Large intestine (tissue), 3 donors: ENCODE measurements at regions not wholly inside any gene's neighbourhood (a gene's known extent, or its start where the extent isn't known, plus 50 kb on each side); places are given as distances from the start of the nearest gene placed in this dataset.

ENCODE experiments used
- DNase-seq, 2 donors: peaks; one replicate each; pipeline versions ENCODE4 v3.0.0 to v3.0.0-alpha.2; 2013
- H3K27ac ChIP-seq: one replicate; pipeline ENCODE4 v1.5.1; 2013; ENCODE audit warnings: low read length
- H3K27me3 ChIP-seq: 2 replicates; pipeline ENCODE4 v1.6.1; 2013; ENCODE audit warnings: low read length; ENCODE audit not compliant: control insufficient read depth, insufficient read depth
- H3K36me3 ChIP-seq: 2 replicates; pipeline ENCODE4 v1.6.1; 2013; ENCODE audit warnings: low read length; ENCODE audit not compliant: control insufficient read depth, insufficient read depth
- H3K4me1 ChIP-seq: one replicate; pipeline ENCODE4 v1.6.1; 2013; ENCODE audit warnings: low read length; ENCODE audit not compliant: control insufficient read depth, insufficient read depth
- H3K4me3 ChIP-seq: one replicate; pipeline ENCODE4 v1.5.1; 2013; ENCODE audit warnings: low read length
- H3K9me3 ChIP-seq: one replicate; pipeline ENCODE4 v1.6.1; 2013; ENCODE audit warnings: mild to moderate bottlenecking, low read depth, low read length, moderate library complexity; ENCODE audit not compliant: control insufficient read depth
- WGBS: methylation state at CpG from one replicate; pipeline ENCODE4 v1.1.5; 2013; ENCODE audit warnings: low lambda C conversion rate; ENCODE audit not compliant: insufficient coverage; 5-methylcytosine and 5-hydroxymethylcytosine counted together

DNA sequence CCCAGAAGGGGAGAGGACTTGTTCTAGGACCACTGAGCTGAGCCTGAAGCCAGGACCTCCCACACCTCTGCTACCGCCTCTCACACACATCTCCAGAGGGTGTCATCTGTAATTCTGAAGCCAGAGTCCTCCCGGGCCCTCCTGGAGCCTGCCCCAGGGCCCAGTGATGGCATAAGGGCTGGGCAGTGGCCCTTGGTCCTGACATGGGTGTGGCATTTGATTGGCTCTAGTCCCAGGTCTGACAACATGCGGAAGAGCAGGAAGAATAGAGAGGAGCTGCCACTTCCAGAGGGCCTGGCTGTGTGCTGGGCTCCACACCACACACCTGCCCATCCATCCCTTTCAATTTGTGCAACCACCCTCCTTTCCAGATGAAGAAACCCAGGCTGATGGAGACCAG lies 144.3 kb upstream of the GSC start:
- Histone ChIP-seq H3K27ac (no peak overlapping the region), H3K27me3 (no peaks in the 10 kb centered on the region), H3K36me3 (no peaks in the 10 kb centered on the region), H3K9me3 (no peaks in the 10 kb centered on the region), H3K4me1 (no peaks in the 10 kb centered on the region), H3K4me3 (no peak overlapping the region)
- WGBS, result no CpG with 5 or more reads among the region's 3 CpGs
- DNase-seq, result no peak

GRCh38 chr14:94907626-94908261 lies 137.8 kb upstream of the GSC start:
- Histone ChIP-seq H3K36me3 (no peaks in the 10 kb centered on the region), H3K9me3 (no peaks in the 10 kb centered on the region), H3K27ac (no peak overlapping the region), H3K4me1 (no peaks in the 10 kb centered on the region), H3K4me3 (no peak overlapping the region), H3K27me3 (peaks cover 5% of the 10 kb centered on the region)
- no CpG with 5 or more reads among the region's 30 CpGs for WGBS
- DNase-seq, result no peak

DNA sequence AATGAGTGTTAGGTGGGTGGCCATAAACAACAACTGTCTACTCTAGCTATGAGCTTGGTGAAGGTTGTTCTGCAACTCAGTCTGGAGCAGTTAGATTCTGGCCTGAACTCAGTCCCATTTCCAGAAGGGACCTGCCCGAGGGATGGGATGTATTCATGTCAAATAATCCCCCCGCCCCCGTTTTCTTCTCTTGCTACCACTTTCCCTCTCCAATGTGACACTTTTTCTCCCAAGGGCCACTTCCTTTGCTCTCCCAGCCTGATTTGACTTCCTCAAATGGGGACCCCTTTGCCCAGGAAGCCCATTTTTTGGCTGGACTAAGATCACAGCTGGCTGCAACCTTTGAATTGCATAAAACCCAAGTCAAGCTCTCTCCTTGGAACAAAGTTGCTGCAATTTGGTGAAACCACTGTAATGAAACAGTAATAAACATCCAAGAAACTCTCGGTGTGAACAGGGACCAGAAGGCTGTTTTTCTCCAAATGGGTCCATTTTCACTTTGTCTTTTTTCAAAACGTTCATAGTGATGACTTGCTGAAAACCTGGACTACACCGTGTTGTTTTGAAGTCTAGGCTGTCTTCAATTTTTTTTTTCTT lies 137.2 kb upstream of the GSC start:
- H3K27ac ChIP-seq, result no peak overlapping the region
- no peaks in the 10 kb centered on the region for H3K36me3 ChIP-seq
- H3K9me3 ChIP-seq, result no peaks in the 10 kb centered on the region
- H3K4me1 ChIP-seq, result no peaks in the 10 kb centered on the region
- 92% methylated on average over 2 of the region's 6 CpGs for WGBS
- no peak for DNase-seq
- H3K27me3 ChIP-seq, result peaks cover 5% of the 10 kb centered on the region
- H3K4me3 ChIP-seq, result no peak overlapping the region

GRCh38 chr14:94906577-94906976 lies 136.7 kb upstream of the GSC start:
- Histone ChIP-seq H3K27me3 (peaks cover 5% of the 10 kb centered on the region), H3K4me1 (no peaks in the 10 kb centered on the region), H3K4me3 (no peak overlapping the region), H3K36me3 (no peaks in the 10 kb centered on the region), H3K27ac (no peak overlapping the region), H3K9me3 (no peaks in the 10 kb centered on the region)
- no CpG with 5 or more reads among the region's 4 CpGs for WGBS
- DNase-seq, result no peak

- 50% methylated on average over 2 of the region's 4 CpGs for WGBS
- DNase-seq, result no peak
- H3K36me3 ChIP-seq, result no peaks in the 10 kb centered on the region
These were observed 134.7 kb upstream of the GSC start for GRCh38 chr14:94904636-94905035.

GRCh38 chr14:94903883-94904282 lies 134.0 kb upstream of the GSC start:
- no peaks in the 10 kb centered on the region for H3K9me3 ChIP-seq
- no peak overlapping the region for H3K27ac ChIP-seq
- H3K4me3 ChIP-seq, result no peak overlapping the region
- no peak for DNase-seq
- WGBS, result no CpG with 5 or more reads among the region's 3 CpGs
- H3K27me3 ChIP-seq, result peaks cover 5% of the 10 kb centered on the region
- H3K4me1 ChIP-seq, result no peaks in the 10 kb centered on the region
- no peaks in the 10 kb centered on the region for H3K36me3 ChIP-seq

More at GRCh38 chr14:94904636-94905035, 134.7 kb upstream of the GSC start:
- Histone ChIP-seq H3K27ac (no peak overlapping the region), H3K4me1 (no peaks in the 10 kb centered on the region), H3K9me3 (no peaks in the 10 kb centered on the region), H3K4me3 (no peak overlapping the region), H3K27me3 (peaks cover 5% of the 10 kb centered on the region)

DNA sequence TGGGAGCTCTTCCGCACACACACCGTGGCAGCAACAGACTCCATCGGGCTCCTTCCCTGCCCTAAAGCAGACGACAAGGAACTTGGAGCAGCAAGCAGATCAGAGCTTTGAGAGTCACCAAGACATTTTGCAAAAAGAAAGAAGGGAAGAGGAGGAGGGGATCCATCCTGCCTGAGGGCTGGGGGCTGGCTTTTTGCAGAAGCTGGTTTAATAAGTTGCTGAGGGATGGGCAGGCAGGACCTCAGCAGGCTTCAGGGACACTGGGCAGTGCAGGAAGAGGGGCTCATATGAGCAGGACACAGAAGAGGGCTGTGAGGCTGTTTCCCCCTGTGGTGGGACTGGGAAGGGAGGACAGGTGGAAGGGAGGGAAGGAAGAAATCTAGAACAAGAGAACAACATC lies 133.4 kb upstream of the GSC start:
- Histone ChIP-seq H3K27ac (no peak overlapping the region), H3K4me3 (no peak overlapping the region), H3K4me1 (no peaks in the 10 kb centered on the region), H3K9me3 (no peaks in the 10 kb centered on the region), H3K36me3 (no peaks in the 10 kb centered on the region), H3K27me3 (peaks cover 5% of the 10 kb centered on the region)
- no CpG with 5 or more reads among the region's 4 CpGs for WGBS
- no peak for DNase-seq

- no peak overlapping the region for H3K4me3 ChIP-seq
- no peaks in the 10 kb centered on the region for H3K36me3 ChIP-seq
- WGBS, result no CpG with 5 or more reads among the region's 4 CpGs
- H3K27ac ChIP-seq, result no peak overlapping the region
- H3K9me3 ChIP-seq, result no peaks in the 10 kb centered on the region
- no peak for DNase-seq
- H3K4me1 ChIP-seq, result no peaks in the 10 kb centered on the region
- H3K27me3 ChIP-seq, result peaks cover 3% of the 10 kb centered on the region
These were observed 127.6 kb upstream of the GSC start for GRCh38 chr14:94897561-94897960.

GRCh38 chr14:94897082-94897481 lies 127.2 kb upstream of the GSC start:
- Histone ChIP-seq H3K27ac (no peak overlapping the region), H3K36me3 (no peaks in the 10 kb centered on the region), H3K4me1 (no peaks in the 10 kb centered on the region), H3K4me3 (no peak overlapping the region), H3K9me3 (no peaks in the 10 kb centered on the region), H3K27me3 (peaks cover 3% of the 10 kb centered on the region)
- no peak for DNase-seq
- WGBS, result no CpG with 5 or more reads among the region's 6 CpGs

- no peak overlapping the region for H3K4me3 ChIP-seq
These were observed 123.7 kb upstream of the GSC start for GRCh38 chr14:94893411-94894160.

More at GRCh38 chr14:94893411-94894160, 123.7 kb upstream of the GSC start:
- H3K27me3 ChIP-seq, result peaks cover 3% of the 10 kb centered on the region
- no peaks in the 10 kb centered on the region for H3K36me3 ChIP-seq
- DNase-seq, result no peak
- H3K27ac ChIP-seq, result no peak overlapping the region
- H3K4me1 ChIP-seq, result peaks cover 3% of the 10 kb centered on the region
- H3K9me3 ChIP-seq, result no peaks in the 10 kb centered on the region
- WGBS, result no CpG with 5 or more reads among the region's 17 CpGs
